SK-N-SH treated with all-trans-retinoic acid at 6 μM for 48 hours (cell line): ENCODE measurements at regions not wholly inside any gene's neighbourhood (a gene's known extent, or its start where the extent isn't known, plus 50 kb on each side); places are given as distances from the start of the nearest gene placed in this dataset.

ENCODE experiments used
- ARNTL ChIP-seq: fragments of 450-650 bp; formaldehyde crosslinking; IDR thresholded peaks from 2 replicates; pipeline ENCODE4 v1.5.0; 2020; ENCODE audit warnings: low read depth, mild to moderate bottlenecking, moderate library complexity, borderline replicate concordance
- CSDC2 ChIP-seq: fragments of 250-450 bp; sonication (Bioruptor Pico); IDR thresholded peaks from 2 replicates; pipeline ENCODE4 v1.5.0; 2020; ENCODE audit warnings: mild to moderate bottlenecking, moderate library complexity
- ISL1 ChIP-seq: fragments of 250-450 bp; sonication (Bioruptor Pico); IDR thresholded peaks from 2 replicates; pipeline ENCODE4 v2.1.2; 2022; ENCODE audit warnings: mild to moderate bottlenecking, moderate library complexity
- PATZ1 ChIP-seq: fragments of 250-450 bp; sonication (Bioruptor Pico); IDR thresholded peaks from 2 replicates; pipeline ENCODE4 v1.8.0; 2020; ENCODE audit warnings: mild to moderate bottlenecking, moderate library complexity, borderline replicate concordance
- POU6F1 ChIP-seq: fragments of 250-450 bp; sonication (Bioruptor Pico); IDR thresholded peaks from 2 replicates; pipeline ENCODE4 v1.8.0; 2021; ENCODE audit warnings: low read depth, mild to moderate bottlenecking, moderate library complexity, borderline replicate concordance
- RARB ChIP-seq: fragments of 250-450 bp; sonication (Bioruptor Pico); IDR thresholded peaks from 2 replicates; pipeline ENCODE4 v1.8.0; 2021; ENCODE audit warnings: mild to moderate bottlenecking, moderate library complexity
- ZFP3 ChIP-seq: fragments of 250-450 bp; sonication (Bioruptor Pico); IDR thresholded peaks from 2 replicates; pipeline ENCODE4 v1.5.0; 2020; ENCODE audit warnings: mild to moderate bottlenecking, moderate library complexity
- TF ChIP-seq, protein P1 (sequence below): fragments of 250-450 bp; sonication (Bioruptor Pico); IDR thresholded peaks from 2 replicates; pipeline ENCODE4 v1.5.1; 2021; ENCODE audit warnings: mild to moderate bottlenecking, moderate library complexity

DNA sequence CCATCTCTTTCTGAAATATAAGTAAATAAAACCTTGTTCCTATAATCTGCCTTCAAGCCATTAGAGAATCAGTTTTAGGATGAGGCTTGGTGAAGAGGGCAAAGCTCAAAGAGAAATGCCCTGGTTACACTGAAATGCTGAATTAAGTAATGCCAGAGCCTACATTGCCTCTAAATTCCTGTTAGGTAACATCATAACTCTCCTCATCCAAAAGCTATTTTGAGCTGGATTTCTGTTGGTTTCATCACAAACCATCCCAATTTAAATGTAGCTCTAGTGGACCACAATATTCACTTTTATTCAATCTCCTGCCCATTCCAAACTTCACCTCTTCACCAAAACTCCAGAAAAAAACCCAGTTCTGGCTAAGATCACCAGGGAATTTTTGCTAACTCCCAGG, 1319.7 kb upstream of the TENM3 start:
- TF ChIP-seq, protein P1, sequence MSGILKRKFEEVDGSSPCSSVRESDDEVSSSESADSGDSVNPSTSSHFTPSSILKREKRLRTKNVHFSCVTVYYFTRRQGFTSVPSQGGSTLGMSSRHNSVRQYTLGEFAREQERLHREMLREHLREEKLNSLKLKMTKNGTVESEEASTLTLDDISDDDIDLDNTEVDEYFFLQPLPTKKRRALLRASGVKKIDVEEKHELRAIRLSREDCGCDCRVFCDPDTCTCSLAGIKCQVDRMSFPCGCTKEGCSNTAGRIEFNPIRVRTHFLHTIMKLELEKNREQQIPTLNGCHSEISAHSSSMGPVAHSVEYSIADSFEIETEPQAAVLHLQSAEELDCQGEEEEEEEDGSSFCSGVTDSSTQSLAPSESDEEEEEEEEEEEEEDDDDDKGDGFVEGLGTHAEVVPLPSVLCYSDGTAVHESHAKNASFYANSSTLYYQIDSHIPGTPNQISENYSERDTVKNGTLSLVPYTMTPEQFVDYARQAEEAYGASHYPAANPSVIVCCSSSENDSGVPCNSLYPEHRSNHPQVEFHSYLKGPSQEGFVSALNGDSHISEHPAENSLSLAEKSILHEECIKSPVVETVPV, result no peak
- no peak for TF ChIP-seq PATZ1 (CRISPR knock-in tag)
- no peak for TF ChIP-seq CSDC2 (CRISPR knock-in tag)
- TF ChIP-seq RARB (CRISPR knock-in tag), result no peak
- TF ChIP-seq ARNTL (CRISPR knock-in tag), result no peak
- no peak for TF ChIP-seq ZFP3 (CRISPR knock-in tag)
- TF ChIP-seq POU6F1 (CRISPR knock-in tag), result no peak
- TF ChIP-seq ISL1 (CRISPR knock-in tag), result 0 out of 2 replicates have a peak, but pooled peaks have one; percentile 22
